D341Med (cell line): ENCODE measurements at regions not wholly inside any gene's neighbourhood (a gene's known extent, or its start where the extent isn't known, plus 50 kb on each side); places are given as distances from the start of the nearest gene placed in this dataset.

Experiments used
- DNase-seq: peaks from one replicate; pipeline ENCODE4 v3.0.0; 2012; ENCODE audit warnings: low spot score

- no peak for DNase-seq
Observed at GRCh38 chr2:52844701-52845423, 922.7 kb upstream of the CHAC2 start.

GRCh38 chr2:52835909-52836308 is 931.7 kb upstream of the CHAC2 start:
- no peak for DNase-seq

GRCh38 chr2:52831216-52831615 is 936.4 kb upstream of the CHAC2 start:
- DNase-seq = no peak

GRCh38 chr2:52828112-52828511 is 939.5 kb upstream of the CHAC2 start:
- DNase-seq = no peak

- DNase-seq = no peak
Observed at GRCh38 chr2:52821631-52822030, 946.0 kb upstream of the CHAC2 start.

- DNase-seq = no peak
Observed at GRCh38 chr2:52818958-52819357, 948.6 kb upstream of the CHAC2 start.

- DNase-seq = peak; percentile 5
Observed at GRCh38 chr2:52810460-52810859, 957.1 kb upstream of the CHAC2 start.

GRCh38 chr2:52805901-52806410 is 961.6 kb upstream of the CHAC2 start:
- no peak for DNase-seq

- DNase-seq = no peak
Observed at GRCh38 chr2:52794581-52794980, 973.0 kb upstream of the CHAC2 start.

GRCh38 chr2:52779446-52779845 is 988.2 kb upstream of the CHAC2 start:
- no peak for DNase-seq

GRCh38 chr2:52776571-52776970 is 991.0 kb upstream of the CHAC2 start:
- no peak for DNase-seq

- no peak for DNase-seq
Observed at GRCh38 chr2:52775674-52776073, 991.9 kb upstream of the CHAC2 start.

- no peak for DNase-seq
Observed at GRCh38 chr2:52765735-52766134, 1001.9 kb upstream of the CHAC2 start.

- DNase-seq = no peak
Observed at GRCh38 chr2:52749764-52750163, 1017.8 kb upstream of the CHAC2 start.

- DNase-seq = no peak
Observed at GRCh38 chr2:52745144-52745543, 1022.5 kb upstream of the CHAC2 start.

GRCh38 chr2:52732849-52733395 is 1034.7 kb upstream of the CHAC2 start:
- no peak for DNase-seq

GRCh38 chr2:52724585-52724984 is 1043.0 kb upstream of the CHAC2 start:
- no peak for DNase-seq

- DNase-seq = no peak
Observed at GRCh38 chr2:52717836-52718235, 1049.8 kb upstream of the CHAC2 start.

GRCh38 chr2:52710810-52711618 is 1056.6 kb upstream of the CHAC2 start:
- DNase-seq = no peak

GRCh38 chr2:52704251-52704650 is 1063.4 kb upstream of the CHAC2 start:
- DNase-seq = no peak

GRCh38 chr2:52703004-52703403 is 1064.6 kb upstream of the CHAC2 start:
- DNase-seq = no peak

- no peak for DNase-seq
Observed at GRCh38 chr2:52698408-52698807, 1069.2 kb upstream of the CHAC2 start.

GRCh38 chr2:52697690-52698089 is 1069.9 kb upstream of the CHAC2 start:
- no peak for DNase-seq
